Stimulated activated CD4-positive, alpha-beta T cell treated with anti-CD3 and anti-CD28 coated beads, Interleukin-15, amount 100 ng/mL, for 48 hours (primary cell): ENCODE measurements at regions not wholly inside any gene's neighbourhood (a gene's known extent, or its start where the extent isn't known, plus 50 kb on each side); places are given as distances from the start of the nearest gene placed in this dataset.
"Not testable (repeated sequence)": the region's sequence is repeated elsewhere in the genome, so short reads cannot be mapped to it uniquely, and the experiment has no call there.

Experiments
- DNase-seq, 2 donors: peaks; one replicate each; pipeline ENCODE4 v3.0.0-alpha.2; 2020; ENCODE audit warnings: low read depth in 2 of 2

GRCh38 chr1:163981500-163982030 lies 577.4 kb upstream of the PBX1 start:
- DNase-seq, result no peak

- no peak for DNase-seq
Measured at GRCh38 chr1:163983097-163983496, 575.9 kb upstream of the PBX1 start.

GRCh38 chr1:163985700-163986099 lies 573.3 kb upstream of the PBX1 start:
- no peak for DNase-seq

- DNase-seq, result no peak
Measured at GRCh38 chr1:163999131-163999530, 559.9 kb upstream of the PBX1 start.

- DNase-seq, result not testable (repeated sequence)
Measured at GRCh38 chr1:164006186-164006585, 552.8 kb upstream of the PBX1 start.

GRCh38 chr1:164006621-164007020 lies 552.4 kb upstream of the PBX1 start:
- DNase-seq, result no peak

GRCh38 chr1:164017239-164017638 lies 541.7 kb upstream of the PBX1 start:
- no peak for DNase-seq

- no peak for DNase-seq
Measured at GRCh38 chr1:164020391-164020790, 538.6 kb upstream of the PBX1 start.

GRCh38 chr1:164021813-164022212 lies 537.2 kb upstream of the PBX1 start:
- DNase-seq, result no peak

GRCh38 chr1:164033782-164034181 lies 525.2 kb upstream of the PBX1 start:
- no peak for DNase-seq

GRCh38 chr1:164040754-164041153 lies 518.2 kb upstream of the PBX1 start:
- no peak for DNase-seq

- DNase-seq, result no peak
Measured at GRCh38 chr1:164051782-164052181, 507.2 kb upstream of the PBX1 start.

- no peak for DNase-seq
Measured at GRCh38 chr1:164054331-164054730, 504.7 kb upstream of the PBX1 start.

- no peak for DNase-seq
Measured at GRCh38 chr1:164058198-164058597, 500.8 kb upstream of the PBX1 start.

GRCh38 chr1:164061528-164061927 lies 497.5 kb upstream of the PBX1 start:
- DNase-seq, result no peak

- DNase-seq, result no peak
Measured at GRCh38 chr1:164064501-164064900, 494.5 kb upstream of the PBX1 start.

- no peak for DNase-seq
Measured at GRCh38 chr1:164071288-164071687, 487.7 kb upstream of the PBX1 start.

GRCh38 chr1:164086832-164087231 lies 472.2 kb upstream of the PBX1 start:
- no peak for DNase-seq

- no peak for DNase-seq
Measured at GRCh38 chr1:164087906-164088453, 471.0 kb upstream of the PBX1 start.

GRCh38 chr1:164092603-164093353 lies 466.2 kb upstream of the PBX1 start:
- no peak for DNase-seq

- DNase-seq, result no peak
Measured at GRCh38 chr1:164093543-164093942, 465.4 kb upstream of the PBX1 start.

- DNase-seq, result no peak
Measured at GRCh38 chr1:164101802-164102201, 457.2 kb upstream of the PBX1 start.

- no peak for DNase-seq
Measured at GRCh38 chr1:164131949-164132348, 427.0 kb upstream of the PBX1 start.
